ENCODE measurements at regions not wholly inside any gene's neighbourhood (a gene's known extent, or its start where the extent isn't known, plus 50 kb on each side); places are given as distances from the start of the nearest gene placed in this dataset.

DNA sequence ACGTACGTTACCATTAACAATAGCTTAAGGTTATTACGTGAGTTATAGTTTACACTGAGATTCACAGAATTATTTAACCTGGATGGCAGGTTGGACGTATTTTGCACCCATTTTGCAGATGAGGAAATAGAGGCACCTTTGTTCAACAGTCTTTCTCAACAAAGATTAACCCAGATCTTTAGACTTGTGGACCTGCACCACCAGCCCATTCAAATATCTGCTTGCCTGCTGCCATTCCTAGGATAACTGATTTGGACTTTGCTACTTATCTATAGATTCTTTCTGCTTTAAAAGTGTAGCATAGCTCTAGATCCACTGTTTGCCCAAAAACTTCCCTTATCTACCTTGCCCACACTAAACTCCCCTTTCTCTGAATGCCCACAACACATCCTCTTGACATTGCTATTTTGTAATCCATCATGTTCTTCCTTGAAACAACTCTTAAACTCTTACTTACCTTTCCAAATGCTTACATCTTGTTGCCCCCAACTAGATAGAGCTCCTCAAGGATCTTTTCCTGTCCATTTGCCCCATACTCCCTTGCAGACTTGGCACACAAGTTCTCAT, 56.4 kb upstream of the TNFAIP3 start:
- Mint-ChIP-seq H3K27me3 (ENCODE audit: insufficient read depth, unreplicated experiment) (no peaks in the 10 kb centered on the region), H3K27ac (ENCODE audit: low read depth, unreplicated experiment) (peak overlapping the region; percentile 94), H3K4me1 (ENCODE audit: insufficient read depth, unreplicated experiment) (peaks cover 56% of the 10 kb centered on the region), H3K9me3 (ENCODE audit: unreplicated experiment) (no peaks in the 10 kb centered on the region), H3K36me3 (ENCODE audit: insufficient read depth, unreplicated experiment) (no peaks in the 10 kb centered on the region), H3K4me3 (ENCODE audit: unreplicated experiment) (no peak overlapping the region)
- no peak for DNase-seq (ENCODE audit: unreplicated experiment)
- ChIA-PET CTCF (interaction anchor here (0.5 to 3.8 kb wide), 7 partner anchors 11 to 305 kb away, joined by 3 to 25 read pairs (median 3); partner anchors contain the start of gene TNFAIP3), POLR2A (interaction anchor here (0.8 to 7.7 kb wide), 13 partner anchors 10 to 296 kb away, joined by 3 to 127 read pairs (median 7); partner anchors contain the start of gene TNFAIP3)
- TF ChIP-seq, protein P1, sequence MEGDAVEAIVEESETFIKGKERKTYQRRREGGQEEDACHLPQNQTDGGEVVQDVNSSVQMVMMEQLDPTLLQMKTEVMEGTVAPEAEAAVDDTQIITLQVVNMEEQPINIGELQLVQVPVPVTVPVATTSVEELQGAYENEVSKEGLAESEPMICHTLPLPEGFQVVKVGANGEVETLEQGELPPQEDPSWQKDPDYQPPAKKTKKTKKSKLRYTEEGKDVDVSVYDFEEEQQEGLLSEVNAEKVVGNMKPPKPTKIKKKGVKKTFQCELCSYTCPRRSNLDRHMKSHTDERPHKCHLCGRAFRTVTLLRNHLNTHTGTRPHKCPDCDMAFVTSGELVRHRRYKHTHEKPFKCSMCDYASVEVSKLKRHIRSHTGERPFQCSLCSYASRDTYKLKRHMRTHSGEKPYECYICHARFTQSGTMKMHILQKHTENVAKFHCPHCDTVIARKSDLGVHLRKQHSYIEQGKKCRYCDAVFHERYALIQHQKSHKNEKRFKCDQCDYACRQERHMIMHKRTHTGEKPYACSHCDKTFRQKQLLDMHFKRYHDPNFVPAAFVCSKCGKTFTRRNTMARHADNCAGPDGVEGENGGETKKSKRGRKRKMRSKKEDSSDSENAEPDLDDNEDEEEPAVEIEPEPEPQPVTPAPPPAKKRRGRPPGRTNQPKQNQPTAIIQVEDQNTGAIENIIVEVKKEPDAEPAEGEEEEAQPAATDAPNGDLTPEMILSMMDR (IDR thresholded peaks at IDR 0.05; ENCODE audit: unreplicated experiment), result no peak
- intact Hi-C loops (cut with micrococcal nuclease), result no loop called here
- BruUV-seq (replicated peaks), result no TSS peak

DNA sequence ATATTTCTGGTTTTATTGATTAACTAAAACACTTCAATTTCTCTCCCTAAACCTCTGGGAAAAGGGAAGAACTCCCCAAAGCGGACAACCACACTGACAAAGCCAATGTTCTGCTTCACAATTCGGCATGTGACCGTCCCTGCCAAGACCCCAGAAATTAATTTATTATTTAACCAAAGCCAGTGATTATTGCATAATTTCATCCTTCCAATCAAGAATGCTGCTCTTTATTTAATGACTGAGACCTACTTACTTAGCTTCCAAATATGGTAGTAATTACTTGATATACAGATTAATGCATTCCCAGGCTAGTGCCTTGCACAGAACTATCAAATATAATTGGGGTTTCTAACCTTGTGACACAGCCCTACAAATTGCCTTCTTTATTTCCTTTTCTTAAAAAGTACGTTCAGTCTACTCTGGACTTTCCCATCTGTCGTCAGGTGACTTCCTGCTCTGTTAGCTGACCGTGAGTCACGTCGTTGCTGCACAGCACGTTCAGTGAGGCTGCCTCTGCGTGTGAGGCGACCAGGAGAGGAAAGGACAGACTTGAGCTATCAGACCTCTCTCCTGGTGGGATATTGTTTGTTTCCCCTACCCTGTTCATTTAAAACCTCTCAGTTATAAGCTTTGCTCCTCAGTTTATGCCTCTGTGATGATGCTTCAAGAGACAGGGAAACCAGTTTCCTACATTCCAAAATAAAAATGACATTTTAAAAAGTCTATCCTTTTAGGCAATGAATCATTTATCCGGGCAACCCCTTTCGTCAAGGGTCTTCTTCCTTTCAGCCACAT, 55.7 kb upstream of the TNFAIP3 start:
- Mint-ChIP-seq H3K4me3 (ENCODE audit: unreplicated experiment) (peak overlapping the region; percentile 58), H3K9me3 (ENCODE audit: unreplicated experiment) (no peaks in the 10 kb centered on the region), H3K27me3 (ENCODE audit: insufficient read depth, unreplicated experiment) (no peaks in the 10 kb centered on the region), H3K27ac (ENCODE audit: low read depth, unreplicated experiment) (peak overlapping the region; percentile 94), H3K4me1 (ENCODE audit: insufficient read depth, unreplicated experiment) (peaks cover 55% of the 10 kb centered on the region), H3K36me3 (ENCODE audit: insufficient read depth, unreplicated experiment) (no peaks in the 10 kb centered on the region)
- intact Hi-C loops (cut with micrococcal nuclease), result no loop called here
- BruUV-seq (replicated peaks), result TSS peak; percentile 78
- TF ChIP-seq, protein P1 (IDR thresholded peaks at IDR 0.05; ENCODE audit: unreplicated experiment), result no peak
- ChIA-PET CTCF (interaction anchor here (0.5 to 3.8 kb wide), 9 partner anchors 12 to 304 kb away, joined by 3 to 25 read pairs (median 4); partner anchors contain the start of gene TNFAIP3), POLR2A (interaction anchor here (0.8 to 7.7 kb wide), 20 partner anchors 9 to 295 kb away, joined by 3 to 127 read pairs (median 6); partner anchors contain the start of gene TNFAIP3)
- DNase-seq (ENCODE audit: unreplicated experiment), result peak; percentile 92

DNA sequence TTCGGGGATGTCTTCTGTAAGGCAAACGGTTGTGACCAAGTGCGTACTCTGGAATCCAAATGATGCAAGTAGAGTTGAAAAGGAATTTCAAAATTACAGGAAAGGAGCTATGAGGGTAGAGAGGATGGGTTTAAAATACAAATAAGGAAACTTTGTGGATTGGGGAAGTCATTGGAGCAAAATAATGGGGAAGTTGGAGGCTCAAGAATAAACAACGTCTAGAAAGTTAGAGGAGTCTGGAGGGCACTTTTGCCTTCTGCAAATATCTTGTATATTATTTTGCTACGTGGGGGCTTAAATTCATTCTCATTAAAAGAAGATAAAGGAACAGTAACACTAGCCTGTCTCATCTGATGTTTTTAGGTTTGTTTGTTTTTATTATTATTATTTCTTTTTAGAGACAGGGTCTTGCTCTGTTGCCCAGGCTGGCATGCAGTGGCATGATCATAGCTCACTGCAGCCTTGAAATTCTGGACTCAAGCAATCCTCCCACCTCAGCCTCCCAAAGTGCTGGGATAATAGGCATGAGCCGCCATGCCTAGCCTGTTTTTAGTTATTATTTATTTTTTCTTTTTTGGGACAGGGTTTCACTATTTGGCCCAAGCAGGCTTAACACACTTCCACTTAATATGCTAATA, 55.0 kb upstream of the TNFAIP3 start:
- Mint-ChIP-seq H3K36me3 (ENCODE audit: insufficient read depth, unreplicated experiment) (no peaks in the 10 kb centered on the region), H3K27me3 (ENCODE audit: insufficient read depth, unreplicated experiment) (no peaks in the 10 kb centered on the region), H3K4me1 (ENCODE audit: insufficient read depth, unreplicated experiment) (peaks cover 53% of the 10 kb centered on the region), H3K27ac (ENCODE audit: low read depth, unreplicated experiment) (peak overlapping the region; percentile 94), H3K4me3 (ENCODE audit: unreplicated experiment) (peak overlapping the region; percentile 58), H3K9me3 (ENCODE audit: unreplicated experiment) (no peaks in the 10 kb centered on the region)
- intact Hi-C loops (cut with micrococcal nuclease), result loop anchor here (2.0 kb wide), 1 partner anchor 21 kb away; no protein-coding TSS in a partner anchor
- TSS peak; percentile 96 for BruUV-seq (replicated peaks)
- POLR2A ChIA-PET, result interaction anchor here (0.9 to 7.7 kb wide), 18 partner anchors 8 to 293 kb away, joined by 3 to 127 read pairs (median 7); partner anchors contain the start of gene TNFAIP3
- DNase-seq (ENCODE audit: unreplicated experiment), result no peak
- TF ChIP-seq, protein P1 (IDR thresholded peaks at IDR 0.05; ENCODE audit: unreplicated experiment), result no peak
- CTCF ChIA-PET, result interaction anchor here (0.7 to 3.8 kb wide), 5 partner anchors 13 to 164 kb away, joined by 4 to 25 read pairs (median 9); partner anchors contain the start of gene TNFAIP3

Measured in MCF 10A (cell line).